GM19328 (cell line): ENCODE measurements at regions not wholly inside any gene's neighbourhood (a gene's known extent, or its start where the extent isn't known, plus 50 kb on each side); places are given as distances from the start of the nearest gene placed in this dataset.

Experiments used
- ATAC-seq: cut with Tn5 transposase; IDR thresholded peaks from one replicate; pipeline ENCODE4 v1.9.1; 2021; ENCODE audit warnings: mild to moderate bottlenecking, moderate library complexity; ENCODE audit not compliant: unreplicated experiment

- ATAC-seq, result no peak
Observed at GRCh38 chr1:191943684-191944083, 214.6 kb upstream of the RGS18 start.

DNA sequence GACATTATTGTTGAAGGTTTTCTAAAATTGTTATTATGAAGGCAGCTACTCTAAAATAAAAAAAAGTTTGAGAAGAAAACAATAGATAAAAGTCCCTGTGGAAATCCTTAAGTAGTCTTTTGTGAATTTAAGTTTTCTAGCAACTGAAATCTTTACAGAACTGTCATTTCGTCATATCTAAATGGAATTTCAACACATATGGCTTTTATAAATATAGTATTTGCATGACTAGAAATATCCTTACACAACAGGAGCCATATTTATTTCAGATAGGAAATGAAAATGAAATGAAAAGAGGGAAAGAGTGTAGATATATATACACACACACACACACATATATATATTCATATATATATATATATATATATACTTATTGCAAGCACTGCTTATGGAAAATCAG lies 204.7 kb upstream of the RGS18 start:
- ATAC-seq, result no peak

- ATAC-seq, result no peak
Observed at GRCh38 chr1:191959856-191960255, 198.4 kb upstream of the RGS18 start.

GRCh38 chr1:191963286-191963685 lies 195.0 kb upstream of the RGS18 start:
- no peak for ATAC-seq

DNA sequence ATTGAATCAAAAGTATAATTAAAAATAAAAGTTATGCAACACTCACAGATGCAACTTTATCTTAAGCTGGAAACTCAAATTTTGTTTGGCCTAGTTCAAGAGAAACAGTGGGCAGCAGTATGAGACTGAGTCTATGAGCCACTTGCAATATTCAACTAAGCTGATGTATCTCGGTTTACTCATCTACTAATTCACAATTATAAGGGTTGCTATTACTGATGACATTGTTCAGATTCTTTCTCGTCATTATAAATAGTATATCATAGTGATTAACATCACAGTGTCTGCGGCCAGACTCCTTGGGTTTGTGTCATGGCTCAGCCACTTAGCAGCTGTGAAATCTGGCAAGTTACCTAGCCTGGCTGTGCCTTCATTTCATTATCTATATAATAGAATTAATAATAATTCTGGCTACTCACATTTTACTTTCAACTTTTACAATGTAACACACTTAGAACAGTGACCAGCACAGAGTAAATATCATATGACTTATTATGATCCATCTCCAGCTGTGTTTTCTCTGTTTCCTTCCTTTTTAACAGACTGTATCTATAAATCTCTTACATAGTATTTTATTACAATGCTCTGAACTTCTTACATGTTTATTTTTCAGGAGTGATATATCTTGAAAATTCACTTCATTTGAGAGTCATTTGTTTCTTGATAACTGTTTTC lies 194.3 kb upstream of the RGS18 start:
- no peak for ATAC-seq

GRCh38 chr1:191969290-191969689 lies 189.0 kb upstream of the RGS18 start:
- no peak for ATAC-seq

- no peak for ATAC-seq
Observed at GRCh38 chr1:191970116-191970515, 188.1 kb upstream of the RGS18 start.

DNA sequence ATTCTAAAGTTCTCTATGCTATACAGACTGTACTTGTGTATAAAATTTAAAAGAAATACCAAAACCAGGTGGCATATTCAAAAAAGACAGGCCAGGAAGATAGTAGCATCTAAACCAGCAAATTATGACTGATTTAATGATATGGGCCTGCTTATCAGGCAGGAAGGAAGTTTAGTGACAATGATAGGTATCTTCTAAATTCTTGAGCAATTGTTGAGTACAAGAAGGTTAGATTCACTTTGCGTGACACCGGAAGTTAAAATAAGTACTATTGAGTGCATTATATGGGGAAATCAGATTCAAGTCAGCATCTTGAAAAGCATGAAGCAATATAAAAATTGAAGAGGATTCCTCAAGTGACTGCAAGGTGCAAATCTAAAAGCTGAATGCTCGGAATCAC lies 186.8 kb upstream of the RGS18 start:
- ATAC-seq, result no peak

GRCh38 chr1:191974004-191974403 lies 184.3 kb upstream of the RGS18 start:
- no peak for ATAC-seq

GRCh38 chr1:191977874-191978506 lies 180.3 kb upstream of the RGS18 start:
- no peak for ATAC-seq

- ATAC-seq, result no peak
Observed at GRCh38 chr1:191984856-191985255, 173.4 kb upstream of the RGS18 start.

- ATAC-seq, result no peak
Observed at GRCh38 chr1:191992118-191992517, 166.1 kb upstream of the RGS18 start.

DNA sequence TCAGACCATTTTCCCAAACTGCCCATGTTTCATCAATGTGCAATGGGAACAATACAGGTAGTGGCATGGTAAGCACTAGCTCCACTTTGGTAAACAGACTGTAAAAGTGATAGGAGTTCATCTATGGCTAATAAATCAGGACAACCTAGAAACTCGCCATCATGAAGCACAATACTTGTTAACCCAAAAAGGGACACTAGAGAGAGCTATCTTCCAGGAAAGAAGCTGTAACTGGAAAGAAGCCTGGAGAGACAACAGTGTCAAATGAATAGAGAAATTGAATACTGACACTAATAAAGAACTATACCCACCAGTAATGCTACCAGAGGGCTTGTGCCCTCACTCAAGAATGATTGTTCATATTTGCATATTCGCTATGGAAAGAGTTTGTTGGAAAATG lies 164.7 kb upstream of the RGS18 start:
- ATAC-seq, result no peak

GRCh38 chr1:192002063-192002462 lies 156.2 kb upstream of the RGS18 start:
- ATAC-seq, result no peak

GRCh38 chr1:192003295-192004077 lies 154.8 kb upstream of the RGS18 start:
- no peak for ATAC-seq

- ATAC-seq, result no peak
Observed at GRCh38 chr1:192005976-192006375, 152.3 kb upstream of the RGS18 start.

GRCh38 chr1:192008281-192008825 lies 149.9 kb upstream of the RGS18 start:
- ATAC-seq, result no peak

DNA sequence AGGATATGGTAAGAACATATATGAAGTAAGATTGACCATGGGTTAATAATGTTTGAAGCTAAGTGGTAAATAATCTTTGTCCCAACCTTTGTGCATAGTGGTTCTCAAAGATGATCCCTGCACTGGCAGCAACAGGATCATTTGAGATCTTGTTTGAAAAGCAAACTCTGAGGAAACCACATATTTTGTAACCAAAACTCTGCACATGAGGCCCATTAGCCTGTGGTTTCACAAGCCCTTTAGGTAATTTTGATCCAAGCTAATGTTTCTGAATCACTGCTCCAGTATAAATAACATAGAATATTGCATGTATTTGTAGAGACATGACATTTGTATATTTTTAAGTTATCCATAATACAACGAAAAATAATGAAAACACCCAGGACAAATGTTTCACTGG lies 147.9 kb upstream of the RGS18 start:
- no peak for ATAC-seq

- ATAC-seq, result no peak
Observed at GRCh38 chr1:192011525-192011924, 146.7 kb upstream of the RGS18 start.

DNA sequence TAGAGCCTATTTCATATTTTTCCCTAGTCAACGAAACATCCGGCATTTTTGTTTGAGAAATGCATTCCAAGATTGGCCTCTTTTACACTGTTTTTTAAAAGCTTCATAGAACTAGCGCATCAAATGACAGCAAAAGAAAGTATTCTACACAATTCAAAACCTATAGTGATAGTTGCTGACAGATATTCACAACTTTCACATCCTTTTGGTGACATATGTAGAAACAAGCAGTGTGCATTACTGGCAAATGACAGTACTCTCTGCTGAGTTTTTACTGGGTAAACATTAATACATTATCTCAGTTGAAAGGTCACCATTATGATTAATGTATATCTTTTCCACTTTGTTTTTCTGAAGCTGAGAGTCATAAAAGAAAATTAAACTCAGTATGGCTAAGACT lies 135.4 kb upstream of the RGS18 start:
- ATAC-seq, result no peak

GRCh38 chr1:192024881-192025280 lies 133.4 kb upstream of the RGS18 start:
- ATAC-seq, result no peak

GRCh38 chr1:192038567-192038966 lies 119.7 kb upstream of the RGS18 start:
- ATAC-seq, result no peak
